ENCODE measurements at regions not wholly inside any gene's neighbourhood (a gene's known extent, or its start where the extent isn't known, plus 50 kb on each side); places are given as distances from the start of the nearest gene placed in this dataset.

DNA sequence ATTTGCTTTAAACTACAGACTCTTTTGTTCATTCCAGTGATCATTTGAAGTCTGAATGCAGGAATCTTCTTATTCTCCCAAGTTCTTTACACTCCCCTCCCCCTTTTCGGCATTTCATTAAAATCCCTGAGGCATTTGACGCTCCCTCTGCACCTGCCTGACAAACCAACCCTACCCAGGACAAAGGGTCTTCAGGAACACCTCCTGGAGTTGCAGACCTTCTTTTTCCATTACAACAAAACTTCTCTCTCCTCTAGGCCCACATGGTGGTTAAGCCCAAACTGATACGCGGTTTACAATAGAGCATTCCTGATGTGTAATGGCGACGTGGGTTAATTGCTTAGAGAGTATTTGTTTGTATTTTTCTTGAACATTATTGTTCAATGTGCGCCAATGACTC, 367.4 kb downstream of the FBXO15 start:
- no peak for DNase-seq (ENCODE audit: low spot score)
- in situ Hi-C loops (cut with MboI; ENCODE audit: low sequenced_read_pairs, unreplicated experiment) = no loop called here
- TF ChIP-seq, protein P1, sequence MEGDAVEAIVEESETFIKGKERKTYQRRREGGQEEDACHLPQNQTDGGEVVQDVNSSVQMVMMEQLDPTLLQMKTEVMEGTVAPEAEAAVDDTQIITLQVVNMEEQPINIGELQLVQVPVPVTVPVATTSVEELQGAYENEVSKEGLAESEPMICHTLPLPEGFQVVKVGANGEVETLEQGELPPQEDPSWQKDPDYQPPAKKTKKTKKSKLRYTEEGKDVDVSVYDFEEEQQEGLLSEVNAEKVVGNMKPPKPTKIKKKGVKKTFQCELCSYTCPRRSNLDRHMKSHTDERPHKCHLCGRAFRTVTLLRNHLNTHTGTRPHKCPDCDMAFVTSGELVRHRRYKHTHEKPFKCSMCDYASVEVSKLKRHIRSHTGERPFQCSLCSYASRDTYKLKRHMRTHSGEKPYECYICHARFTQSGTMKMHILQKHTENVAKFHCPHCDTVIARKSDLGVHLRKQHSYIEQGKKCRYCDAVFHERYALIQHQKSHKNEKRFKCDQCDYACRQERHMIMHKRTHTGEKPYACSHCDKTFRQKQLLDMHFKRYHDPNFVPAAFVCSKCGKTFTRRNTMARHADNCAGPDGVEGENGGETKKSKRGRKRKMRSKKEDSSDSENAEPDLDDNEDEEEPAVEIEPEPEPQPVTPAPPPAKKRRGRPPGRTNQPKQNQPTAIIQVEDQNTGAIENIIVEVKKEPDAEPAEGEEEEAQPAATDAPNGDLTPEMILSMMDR (IDR thresholded peaks at IDR 0.05; ENCODE audit: borderline replicate concordance, control extremely low read depth, extremely low read depth, insufficient read depth, missing control alignments) = no peak

DNA sequence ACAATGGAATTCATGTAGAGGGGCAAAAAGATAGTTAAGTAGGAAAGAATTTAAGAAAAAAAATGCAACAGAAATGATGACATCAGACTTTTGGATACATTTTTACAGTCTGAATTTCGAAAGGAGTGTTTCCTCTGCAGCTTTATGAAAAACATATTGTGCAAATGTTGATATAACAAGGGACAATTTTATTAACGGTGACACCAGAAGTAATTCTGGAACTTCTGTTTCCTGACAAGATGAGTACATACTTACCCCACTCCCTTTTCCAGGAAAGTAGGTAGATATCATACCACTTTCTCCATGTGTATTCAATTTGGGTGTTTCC, 369.6 kb downstream of the FBXO15 start:
- TF ChIP-seq, protein P1 (IDR thresholded peaks at IDR 0.05; ENCODE audit: borderline replicate concordance, control extremely low read depth, extremely low read depth, insufficient read depth, missing control alignments) = no peak
- in situ Hi-C loops (cut with MboI; ENCODE audit: low sequenced_read_pairs, unreplicated experiment) = no loop called here
- no peak for DNase-seq (ENCODE audit: low spot score)

DNA sequence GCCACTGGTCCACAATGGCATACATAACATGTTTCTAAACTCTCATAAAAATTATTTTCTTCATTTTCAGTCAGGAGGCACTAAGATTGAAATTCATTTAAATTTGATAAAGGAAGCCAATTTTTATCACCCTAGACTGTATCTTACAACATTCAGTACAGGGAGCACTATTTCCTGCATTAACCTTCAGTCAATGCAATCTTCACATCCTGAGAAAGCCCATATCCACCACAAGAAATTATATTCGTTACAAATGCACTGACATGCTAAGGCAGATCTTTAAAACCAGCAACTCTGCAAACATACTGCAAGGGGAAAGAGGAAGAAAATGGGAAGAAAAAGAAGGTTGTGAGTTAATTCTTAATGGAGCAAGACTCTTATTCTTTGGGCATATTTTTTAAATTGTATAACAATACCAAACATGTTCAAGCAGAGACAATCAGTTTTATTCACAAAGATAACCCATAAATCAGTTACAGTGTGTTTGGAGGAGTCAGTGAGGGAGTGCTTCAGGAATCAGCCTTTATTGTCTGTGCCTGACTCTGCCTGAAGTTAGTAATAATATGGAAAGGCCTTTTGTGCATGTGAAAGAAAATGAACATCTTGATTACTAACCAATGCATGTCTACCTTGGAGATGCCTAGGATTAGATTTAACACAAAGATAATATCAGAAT, 370.1 kb downstream of the FBXO15 start:
- TF ChIP-seq, protein P1 (IDR thresholded peaks at IDR 0.05; ENCODE audit: borderline replicate concordance, control extremely low read depth, extremely low read depth, insufficient read depth, missing control alignments) = no peak
- no peak for DNase-seq (ENCODE audit: low spot score)
- in situ Hi-C loops (cut with MboI; ENCODE audit: low sequenced_read_pairs, unreplicated experiment) = no loop called here

DNA sequence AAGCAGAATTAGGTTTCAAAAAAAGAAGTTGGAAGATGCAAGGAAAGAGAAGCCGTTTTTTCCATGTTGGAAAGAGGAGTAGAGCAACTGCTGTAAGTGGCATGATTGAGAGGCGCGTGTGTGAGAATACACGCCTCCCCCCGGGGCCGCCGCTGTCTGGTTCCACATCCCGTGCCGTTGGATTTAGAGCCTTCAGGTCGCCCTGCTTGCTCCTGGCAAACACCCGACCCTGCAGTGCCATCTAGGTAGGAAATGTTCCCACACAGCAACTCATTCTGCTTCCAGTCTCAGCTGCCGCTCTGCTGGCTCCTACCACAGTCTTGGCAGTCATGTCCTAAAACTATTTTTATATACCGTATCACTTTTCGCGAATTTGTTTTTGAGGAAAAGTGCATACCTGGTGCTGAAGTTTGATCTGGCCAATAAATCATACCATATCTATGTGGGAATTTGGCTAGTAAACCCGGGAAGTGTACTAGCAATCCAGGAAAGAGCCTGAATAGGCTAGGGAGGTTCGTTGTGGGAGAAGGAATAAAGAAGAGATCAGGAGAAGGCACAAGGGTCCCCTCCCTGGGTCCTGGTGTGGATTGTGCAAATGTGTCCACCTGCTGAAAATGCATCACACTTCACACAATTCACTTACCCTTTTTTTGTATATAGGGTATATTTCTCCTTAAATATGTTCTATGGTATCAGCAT, 372.7 kb downstream of the FBXO15 start:
- DNase-seq (ENCODE audit: low spot score) = no peak
- TF ChIP-seq, protein P1 (IDR thresholded peaks at IDR 0.05; ENCODE audit: borderline replicate concordance, control extremely low read depth, extremely low read depth, insufficient read depth, missing control alignments) = no peak

DNA sequence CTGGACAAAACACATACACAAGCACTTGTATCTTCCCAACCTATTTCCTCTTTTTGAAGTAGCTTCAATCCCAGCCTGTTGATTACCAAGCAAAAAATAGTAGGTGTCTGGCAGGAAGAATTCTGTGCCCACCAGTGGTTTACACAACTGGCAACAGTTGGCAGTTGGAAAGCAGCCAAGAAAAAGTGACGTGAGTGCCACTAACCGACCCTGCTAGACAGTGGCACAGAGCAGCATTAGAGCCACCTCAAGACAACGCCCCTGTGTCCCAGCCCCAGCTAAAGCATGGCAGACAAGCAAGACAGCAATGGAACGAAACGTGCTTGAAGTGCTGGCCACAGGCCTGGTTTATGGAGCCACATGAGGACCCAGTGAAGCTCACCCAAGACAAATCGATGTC, 379.6 kb downstream of the FBXO15 start:
- in situ Hi-C loops (cut with MboI; ENCODE audit: low sequenced_read_pairs, unreplicated experiment) = no loop called here
- no peak for DNase-seq (ENCODE audit: low spot score)
- TF ChIP-seq, protein P1 (IDR thresholded peaks at IDR 0.05; ENCODE audit: borderline replicate concordance, control extremely low read depth, extremely low read depth, insufficient read depth, missing control alignments) = no peak

More for the DNA sequence above, 372.7 kb downstream of the FBXO15 start:
- in situ Hi-C loops (cut with MboI; ENCODE audit: low sequenced_read_pairs, unreplicated experiment) = no loop called here

DNA sequence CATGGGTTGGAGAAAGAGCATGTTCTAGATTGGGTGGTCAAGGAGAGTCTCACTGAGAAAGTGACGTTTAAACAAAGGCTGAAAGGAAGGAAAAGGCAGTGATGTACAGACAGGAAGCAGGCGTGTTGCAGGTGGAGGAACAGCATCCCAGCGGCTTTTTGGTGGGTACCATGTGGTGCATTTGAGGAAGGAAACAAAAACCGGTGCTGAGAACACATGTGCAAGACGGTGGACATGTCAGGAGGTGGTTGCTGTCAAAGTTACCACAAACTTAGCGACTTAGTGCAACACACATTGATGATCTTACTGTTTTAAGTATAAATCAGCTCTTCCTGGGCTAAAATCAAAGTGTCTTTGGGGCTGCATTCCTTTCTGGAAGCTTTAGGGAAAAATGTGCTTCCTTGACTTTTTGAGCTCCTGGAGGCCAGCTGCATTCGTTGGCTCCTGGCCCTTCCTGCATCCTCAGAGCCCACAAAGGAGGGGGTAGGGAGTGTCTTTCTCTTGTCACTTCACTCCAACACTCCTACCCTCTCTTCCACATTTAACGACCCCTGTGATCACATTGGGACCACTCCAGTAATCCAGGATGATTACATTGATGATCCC, 380.6 kb downstream of the FBXO15 start:
- TF ChIP-seq, protein P1 (IDR thresholded peaks at IDR 0.05; ENCODE audit: borderline replicate concordance, control extremely low read depth, extremely low read depth, insufficient read depth, missing control alignments) = no peak
- in situ Hi-C loops (cut with MboI; ENCODE audit: low sequenced_read_pairs, unreplicated experiment) = no loop called here
- DNase-seq (ENCODE audit: low spot score) = no peak

Measured in GM13976 (cell line).